Endodermal cell (in vitro differentiated cells): ENCODE measurements at regions not wholly inside any gene's neighbourhood (a gene's known extent, or its start where the extent isn't known, plus 50 kb on each side); places are given as distances from the start of the nearest gene placed in this dataset.
A peak's percentile ranks its signal among the peaks of the same experiment; 100 is the strongest.

Source experiments
- DNase-seq: peaks from one replicate; pipeline ENCODE4 v3.0.0-alpha.2; 2017
- H3K27ac ChIP-seq: 2 replicates; pipeline ENCODE4 v1.5.1; 2013; ENCODE audit warnings: mild to moderate bottlenecking, low read depth, low read length, moderate library complexity
- H3K27me3 ChIP-seq: 2 replicates; pipeline ENCODE4 v1.6.1; 2013; ENCODE audit warnings: mild to moderate bottlenecking, low read length, moderate library complexity; ENCODE audit not compliant: insufficient read depth, control insufficient read depth, poor library complexity, severe bottlenecking
- H3K36me3 ChIP-seq: 2 replicates; pipeline ENCODE4 v1.7.0; 2013; ENCODE audit warnings: mild to moderate bottlenecking, low read length, moderate library complexity; ENCODE audit not compliant: control insufficient read depth, insufficient read depth
- H3K4me1 ChIP-seq: one replicate; pipeline ENCODE4 v1.7.0; 2013; ENCODE audit warnings: low read length; ENCODE audit not compliant: control insufficient read depth, insufficient read depth
- H3K4me3 ChIP-seq: 2 replicates; pipeline ENCODE4 v1.5.1; 2013; ENCODE audit warnings: mild to moderate bottlenecking, low read length, moderate library complexity
- H3K9ac ChIP-seq: 2 replicates; pipeline ENCODE4 v1.6.1; 2013; ENCODE audit warnings: mild to moderate bottlenecking, low read length, moderate library complexity; ENCODE audit not compliant: poor library complexity, severe bottlenecking; ENCODE audit errors: extremely low read depth
- H3K9me3 ChIP-seq: 2 replicates; pipeline ENCODE4 v1.6.1; 2013; ENCODE audit warnings: mild to moderate bottlenecking, low read length, moderate library complexity; ENCODE audit not compliant: control insufficient read depth
- H3K27ac Mint-ChIP-seq: 2 replicates; pipeline ENCODE4 v1.8.0; 2020; ENCODE audit warnings: mixed read lengths
- H3K27me3 Mint-ChIP-seq: 2 replicates; pipeline ENCODE4 v1.8.0; 2021; ENCODE audit warnings: mild to moderate bottlenecking, mixed read lengths; ENCODE audit not compliant: insufficient read depth
- H3K36me3 Mint-ChIP-seq: 2 replicates; pipeline ENCODE4 v1.8.0; 2020; ENCODE audit warnings: low read depth, mixed read lengths
- H3K4me1 Mint-ChIP-seq: 2 replicates; pipeline ENCODE4 v1.8.0; 2020; ENCODE audit warnings: mixed read lengths
- H3K4me3 Mint-ChIP-seq: 2 replicates; pipeline ENCODE4 v1.8.0; 2020; ENCODE audit warnings: mild to moderate bottlenecking, moderate library complexity, mixed read lengths
- H3K9me3 Mint-ChIP-seq: 2 replicates; pipeline ENCODE4 v1.8.0; 2020; ENCODE audit warnings: mild to moderate bottlenecking, mixed read lengths
- WGBS, 2 experiments: methylation state at CpG; one replicate each; pipeline versions ENCODE4 v1.1.5 to v1.1.7; 2013; ENCODE audit warnings: missing lambda C conversion rate in 2 of 2, mixed read lengths in 1 of 2; ENCODE audit not compliant: insufficient coverage in 1 of 2, insufficient read length in 1 of 2; 5-methylcytosine and 5-hydroxymethylcytosine counted together
- TF ChIP-seq, protein P1 (sequence below): fragments of 200-600 bp; sonication (generic); conservative IDR thresholded peaks from 2 replicates; pipeline ENCODE4 v1.5.0; 2021; ENCODE audit warnings: antibody characterized with exemption, mild to moderate bottlenecking

- Mint-ChIP-seq H3K9me3 (no peaks in the 10 kb centered on the region), H3K27me3 (no peaks in the 10 kb centered on the region), H3K4me3 (no peak overlapping the region), H3K36me3 (no peaks in the 10 kb centered on the region), H3K4me1 (peaks cover 8% of the 10 kb centered on the region), H3K27ac (no peak overlapping the region)
- no peak overlapping the region for H3K27ac ChIP-seq
- DNase-seq: no peak
- TF ChIP-seq, protein P1, sequence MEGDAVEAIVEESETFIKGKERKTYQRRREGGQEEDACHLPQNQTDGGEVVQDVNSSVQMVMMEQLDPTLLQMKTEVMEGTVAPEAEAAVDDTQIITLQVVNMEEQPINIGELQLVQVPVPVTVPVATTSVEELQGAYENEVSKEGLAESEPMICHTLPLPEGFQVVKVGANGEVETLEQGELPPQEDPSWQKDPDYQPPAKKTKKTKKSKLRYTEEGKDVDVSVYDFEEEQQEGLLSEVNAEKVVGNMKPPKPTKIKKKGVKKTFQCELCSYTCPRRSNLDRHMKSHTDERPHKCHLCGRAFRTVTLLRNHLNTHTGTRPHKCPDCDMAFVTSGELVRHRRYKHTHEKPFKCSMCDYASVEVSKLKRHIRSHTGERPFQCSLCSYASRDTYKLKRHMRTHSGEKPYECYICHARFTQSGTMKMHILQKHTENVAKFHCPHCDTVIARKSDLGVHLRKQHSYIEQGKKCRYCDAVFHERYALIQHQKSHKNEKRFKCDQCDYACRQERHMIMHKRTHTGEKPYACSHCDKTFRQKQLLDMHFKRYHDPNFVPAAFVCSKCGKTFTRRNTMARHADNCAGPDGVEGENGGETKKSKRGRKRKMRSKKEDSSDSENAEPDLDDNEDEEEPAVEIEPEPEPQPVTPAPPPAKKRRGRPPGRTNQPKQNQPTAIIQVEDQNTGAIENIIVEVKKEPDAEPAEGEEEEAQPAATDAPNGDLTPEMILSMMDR: no peak
- H3K4me3 ChIP-seq: no peak overlapping the region
- no peaks in the 10 kb centered on the region for H3K9me3 ChIP-seq
- no peaks in the 10 kb centered on the region for H3K36me3 ChIP-seq
- no peaks in the 10 kb centered on the region for H3K27me3 ChIP-seq
- peaks cover under 1% of the 10 kb centered on the region for H3K4me1 ChIP-seq
- H3K9ac ChIP-seq: no peak overlapping the region
- 92 to 100% methylated on average over 1 to 2 of the region's 2 CpGs for WGBS, 2 experiments
These were observed 311.4 kb upstream of the ZNF32 start for GRCh38 chr10:43960135-43960415.

- Histone ChIP-seq H3K9ac (no peak overlapping the region), H3K4me3 (no peak overlapping the region), H3K4me1 (no peaks in the 10 kb centered on the region), H3K36me3 (no peaks in the 10 kb centered on the region), H3K27ac (no peak overlapping the region), H3K27me3 (no peaks in the 10 kb centered on the region), H3K9me3 (no peaks in the 10 kb centered on the region)
- Mint-ChIP-seq H3K36me3 (no peaks in the 10 kb centered on the region), H3K4me3 (no peak overlapping the region), H3K27ac (no peak overlapping the region), H3K4me1 (peaks cover 6% of the 10 kb centered on the region), H3K27me3 (no peaks in the 10 kb centered on the region), H3K9me3 (no peaks in the 10 kb centered on the region)
- DNase-seq: peak; percentile 14
- TF ChIP-seq, protein P1: no peak
- WGBS, 2 experiments: 90 to 100% methylated on average over 4 to 10 of the region's 11 CpGs
These were observed 310.9 kb upstream of the ZNF32 start for GRCh38 chr10:43959364-43960134.

- H3K36me3 ChIP-seq: no peaks in the 10 kb centered on the region
- Mint-ChIP-seq H3K9me3 (no peaks in the 10 kb centered on the region), H3K27ac (no peak overlapping the region), H3K27me3 (no peaks in the 10 kb centered on the region), H3K4me1 (peaks cover 4% of the 10 kb centered on the region), H3K4me3 (no peak overlapping the region), H3K36me3 (no peaks in the 10 kb centered on the region)
- no peak overlapping the region for H3K9ac ChIP-seq
- H3K27ac ChIP-seq: no peak overlapping the region
- peak; percentile 29 for DNase-seq
- no peaks in the 10 kb centered on the region for H3K9me3 ChIP-seq
- TF ChIP-seq, protein P1: no peak
- H3K4me3 ChIP-seq: no peak overlapping the region
- 91 to 93% methylated on average over 2 to 6 of the region's 6 CpGs for WGBS, 2 experiments
- H3K27me3 ChIP-seq: no peaks in the 10 kb centered on the region
- no peaks in the 10 kb centered on the region for H3K4me1 ChIP-seq
These were observed 310.3 kb upstream of the ZNF32 start for GRCh38 chr10:43958964-43959363.
